HG03196 (cell line): ENCODE measurements at regions not wholly inside any gene's neighbourhood (a gene's known extent, or its start where the extent isn't known, plus 50 kb on each side); places are given as distances from the start of the nearest gene placed in this dataset.
A peak's percentile ranks its signal among the peaks of the same experiment; 100 is the strongest.

Source experiments
- ATAC-seq: cut with Tn5 transposase; IDR thresholded peaks from one replicate; pipeline ENCODE4 v1.9.1; 2021; ENCODE audit not compliant: unreplicated experiment

GRCh38 chr5:116696366-116696765 is 121.7 kb upstream of the SEMA6A start:
- ATAC-seq: no peak

DNA sequence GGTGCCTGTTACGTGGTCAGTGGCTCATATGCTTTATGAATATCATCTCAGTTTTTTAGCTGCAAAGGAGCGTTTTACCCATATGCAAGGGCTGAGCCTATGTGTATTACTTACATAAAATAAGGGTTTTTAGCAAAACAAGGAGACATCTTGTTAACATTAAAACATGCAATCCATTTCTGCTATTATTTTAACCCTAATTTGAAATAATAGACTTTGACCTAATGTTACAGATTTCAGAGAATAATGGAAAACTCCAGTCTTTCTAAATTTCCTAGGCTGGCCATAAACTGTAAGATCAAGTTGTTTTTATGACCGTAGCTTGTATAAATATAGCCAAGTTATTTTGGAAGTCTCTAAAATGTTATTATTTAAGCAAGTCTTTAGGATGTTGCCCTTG is 121.1 kb upstream of the SEMA6A start:
- ATAC-seq: no peak

DNA sequence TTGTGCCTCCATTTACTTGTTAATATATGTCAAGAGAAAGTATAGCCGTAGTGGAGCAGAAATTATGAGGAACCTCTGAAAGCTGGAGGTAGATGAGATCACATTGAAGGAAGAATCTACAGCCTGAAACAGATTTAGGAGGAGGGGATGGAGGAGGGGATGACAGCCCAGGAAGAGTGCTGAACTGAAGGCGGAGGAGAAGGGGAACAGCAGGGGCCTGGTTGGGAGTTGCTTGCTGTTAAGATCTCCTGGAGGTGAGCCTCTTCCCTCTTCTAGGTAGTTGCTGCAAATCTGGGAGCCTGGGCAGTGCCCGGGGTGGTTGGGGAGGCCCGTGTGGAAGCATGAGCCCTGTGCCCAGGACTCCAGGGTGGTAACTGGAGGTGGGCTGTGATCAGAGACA is 111.8 kb upstream of the SEMA6A start:
- no peak for ATAC-seq

DNA sequence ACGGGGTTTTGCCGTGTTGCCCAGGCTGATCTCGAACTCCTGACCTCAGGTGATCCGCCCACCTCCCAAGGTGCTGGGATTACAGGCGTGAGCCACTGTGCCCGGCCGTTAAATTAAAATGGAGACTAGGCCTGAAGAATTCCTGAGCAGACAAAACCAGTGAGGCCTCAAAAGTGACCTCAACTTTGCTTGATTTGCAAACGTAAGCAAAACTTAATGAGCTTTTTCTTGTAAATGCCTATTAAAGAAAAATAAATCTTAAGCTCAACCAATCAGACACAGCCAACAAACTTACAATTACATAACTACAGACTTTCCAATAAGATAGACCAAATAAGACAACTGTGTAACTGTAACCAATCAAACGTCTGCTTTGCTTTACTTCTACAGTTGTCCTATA is 111.3 kb upstream of the SEMA6A start:
- no peak for ATAC-seq

DNA sequence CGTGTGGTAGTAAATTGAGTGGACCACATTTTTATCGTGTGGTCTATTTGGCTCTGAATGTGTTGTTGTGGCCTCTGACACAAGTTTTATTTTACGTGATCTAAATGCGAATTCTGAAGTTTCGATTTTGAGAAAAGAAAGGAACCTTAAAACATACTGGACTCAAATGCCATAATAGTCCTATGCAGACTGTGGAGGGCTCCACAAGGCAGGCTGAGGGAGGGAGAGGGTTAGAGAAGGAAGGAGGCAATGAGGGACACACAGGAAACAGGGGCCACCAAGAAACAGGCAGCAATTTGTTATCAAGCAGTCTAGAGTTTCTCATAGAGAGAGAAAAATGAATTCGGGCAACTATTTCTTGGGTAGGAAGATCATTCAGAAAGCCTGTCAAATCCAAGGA is 110.4 kb upstream of the SEMA6A start:
- no peak for ATAC-seq

GRCh38 chr5:116681334-116682013 is 106.9 kb upstream of the SEMA6A start:
- peak; percentile 96 for ATAC-seq

GRCh38 chr5:116675626-116675910 is 100.9 kb upstream of the SEMA6A start:
- ATAC-seq: no peak

DNA sequence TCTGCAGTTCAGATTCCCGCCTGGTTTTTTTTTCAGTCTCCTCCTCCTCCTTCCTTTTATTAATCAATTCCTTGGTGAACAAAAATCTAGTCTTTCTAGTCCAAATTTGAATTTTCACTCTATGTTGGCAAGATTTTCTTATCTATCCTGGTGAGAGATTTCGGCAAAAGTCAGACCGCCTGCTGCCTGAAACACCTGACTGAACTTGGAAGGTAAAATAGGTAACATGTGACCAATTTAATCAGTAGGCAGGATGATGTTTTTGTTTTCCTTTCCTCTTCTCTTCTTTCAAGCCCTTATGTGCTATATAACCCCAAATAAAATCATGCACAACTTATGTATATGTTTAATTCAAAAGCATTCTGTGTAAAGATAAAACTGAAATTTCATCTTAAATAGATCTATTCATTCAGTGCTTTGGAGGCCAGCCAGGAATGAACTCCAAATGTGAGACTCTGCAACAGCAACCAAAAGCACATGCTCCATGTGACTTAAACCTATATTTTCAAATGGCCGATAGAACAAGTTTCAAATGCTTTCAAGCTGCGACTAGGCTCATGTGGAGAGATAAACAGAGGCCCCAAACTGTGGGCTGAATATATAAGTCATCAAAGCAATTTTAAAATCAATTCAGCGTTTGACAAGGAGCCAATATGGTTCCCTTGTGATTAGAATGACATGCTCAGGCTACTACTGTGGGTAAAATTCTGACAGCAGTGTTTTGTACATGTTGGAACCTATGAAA is 100.4 kb upstream of the SEMA6A start:
- no peak for ATAC-seq

- ATAC-seq: no peak
Observed at GRCh38 chr5:116673453-116673852, 98.8 kb upstream of the SEMA6A start.

DNA sequence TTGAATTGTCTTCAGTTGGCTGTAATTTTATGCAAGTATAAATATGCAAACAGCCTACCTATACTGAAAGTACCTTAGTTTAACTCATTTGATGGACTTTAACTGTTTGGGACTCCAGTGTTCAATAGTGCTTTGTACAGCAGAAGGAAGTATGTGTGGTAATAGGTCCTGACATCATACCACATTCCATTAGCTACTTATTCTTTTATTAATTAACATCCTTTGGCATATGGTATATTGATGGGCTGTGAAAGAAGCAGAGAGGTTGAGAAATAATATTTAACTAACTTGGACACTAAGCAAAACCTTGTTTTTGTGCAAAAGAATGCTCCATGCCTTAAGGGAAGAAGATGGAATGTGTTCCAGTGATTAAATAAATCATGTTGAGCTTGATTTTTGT is 97.6 kb upstream of the SEMA6A start:
- no peak for ATAC-seq

DNA sequence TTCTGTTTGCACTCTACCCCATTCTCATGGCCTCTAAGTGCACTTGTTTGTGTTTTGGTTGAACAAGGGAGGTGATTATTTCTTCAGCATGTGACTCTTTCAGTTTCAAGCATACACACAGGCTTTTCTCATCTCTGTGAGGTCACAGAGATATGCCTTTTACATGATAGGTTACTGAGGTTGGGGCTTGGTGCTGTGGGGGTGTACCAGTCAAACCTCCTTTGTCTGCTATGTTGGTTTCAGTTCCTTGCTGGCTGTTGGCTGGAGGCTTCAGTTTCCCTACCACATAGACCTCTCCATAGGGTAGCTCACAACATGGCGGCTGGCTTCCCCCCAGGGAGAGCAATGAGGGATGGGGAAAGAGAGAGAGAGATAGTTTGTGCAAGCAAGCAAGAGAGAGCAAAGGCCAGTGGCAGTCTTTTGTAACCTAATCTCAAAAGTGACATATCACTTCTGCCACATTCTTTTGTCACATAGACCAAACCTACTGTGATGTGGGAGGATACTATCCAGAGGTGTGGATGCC is 96.7 kb upstream of the SEMA6A start:
- peak; percentile 96 for ATAC-seq

GRCh38 chr5:116669261-116670031 is 94.8 kb upstream of the SEMA6A start:
- ATAC-seq: no peak

GRCh38 chr5:116668390-116668789 is 93.8 kb upstream of the SEMA6A start:
- no peak for ATAC-seq

DNA sequence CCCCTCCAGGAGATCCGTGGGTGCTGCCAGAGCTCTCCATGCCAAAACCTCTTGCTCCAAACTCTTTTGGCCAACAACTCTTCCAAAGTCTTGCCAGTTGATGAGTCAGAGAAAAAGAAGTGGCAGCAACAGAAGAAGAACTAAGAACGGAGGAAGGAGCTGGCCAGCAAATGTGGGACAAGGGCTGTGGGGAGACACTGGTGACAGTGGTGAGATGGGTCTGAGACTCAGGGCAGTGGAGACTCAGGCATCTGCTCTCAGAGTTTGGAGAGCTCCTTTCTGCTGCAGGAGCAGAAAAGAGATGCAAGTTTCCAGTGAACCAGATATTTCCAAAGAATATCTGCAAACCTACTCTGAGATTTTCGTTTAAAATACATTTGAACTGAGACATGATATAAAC is 92.3 kb upstream of the SEMA6A start:
- no peak for ATAC-seq

GRCh38 chr5:116664988-116665387 is 90.4 kb upstream of the SEMA6A start:
- no peak for ATAC-seq

DNA sequence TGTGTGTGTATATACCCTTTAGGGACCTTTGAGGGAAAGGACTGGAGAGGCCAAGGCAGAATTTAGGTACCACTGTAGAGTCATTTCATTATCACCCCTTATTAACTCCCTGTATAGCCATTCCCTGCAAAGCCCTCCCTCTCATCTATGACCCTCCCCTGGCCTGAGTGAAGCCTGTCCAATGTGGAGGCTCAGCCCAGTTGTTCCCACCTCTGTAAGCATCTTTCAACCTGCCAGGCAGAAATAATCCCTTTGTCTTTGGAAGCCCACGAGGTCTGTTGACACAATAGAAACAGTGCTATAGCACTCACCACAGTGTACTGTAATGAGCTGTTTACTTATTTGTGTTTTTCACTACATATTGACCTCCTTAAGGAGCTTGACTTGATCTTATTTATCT is 88.5 kb upstream of the SEMA6A start:
- no peak for ATAC-seq

GRCh38 chr5:116661419-116661818 is 86.8 kb upstream of the SEMA6A start:
- ATAC-seq: no peak

GRCh38 chr5:116660929-116661328 is 86.3 kb upstream of the SEMA6A start:
- ATAC-seq: no peak

GRCh38 chr5:116658830-116659229 is 84.2 kb upstream of the SEMA6A start:
- ATAC-seq: no peak

- no peak for ATAC-seq
Observed at GRCh38 chr5:116658141-116658540, 83.5 kb upstream of the SEMA6A start.

- no peak for ATAC-seq
Observed at GRCh38 chr5:116655431-116655830, 80.8 kb upstream of the SEMA6A start.

GRCh38 chr5:116654925-116655324 is 80.3 kb upstream of the SEMA6A start:
- no peak for ATAC-seq
